Activated CD4-positive, alpha-beta T cell treated with anti-CD3 and anti-CD28 coated beads, Interleukin-2, Interleukin-6, amounts not matched to agents 100 ng/mL and 50 ng/mL, durations not matched to agents 16 hours and 8 hours (primary cell): ENCODE measurements at regions not wholly inside any gene's neighbourhood (a gene's known extent, or its start where the extent isn't known, plus 50 kb on each side); places are given as distances from the start of the nearest gene placed in this dataset.

Source experiments
- DNase-seq: peaks from one replicate; pipeline ENCODE4 v3.0.0-alpha.2; 2020

- DNase-seq = no peak
These were observed 88.1 kb downstream of the YTHDF1 start for GRCh38 chr20:63127700-63128364.

GRCh38 chr20:63126876-63127699, 88.8 kb downstream of the YTHDF1 start:
- no peak for DNase-seq

- DNase-seq = no peak
These were observed 89.9 kb downstream of the YTHDF1 start for GRCh38 chr20:63125838-63126601.

- no peak for DNase-seq
These were observed 90.4 kb downstream of the YTHDF1 start for GRCh38 chr20:63125581-63125837.

GRCh38 chr20:63124782-63125580, 91.0 kb downstream of the YTHDF1 start:
- DNase-seq = no peak

- no peak for DNase-seq
These were observed 91.7 kb downstream of the YTHDF1 start for GRCh38 chr20:63124092-63124781.

- DNase-seq = no peak
These were observed 92.6 kb downstream of the YTHDF1 start for GRCh38 chr20:63123331-63123741.

- DNase-seq = no peak
These were observed 93.3 kb downstream of the YTHDF1 start for GRCh38 chr20:63122626-63123025.

GRCh38 chr20:63121749-63122405, 94.1 kb downstream of the YTHDF1 start:
- DNase-seq = no peak

GRCh38 chr20:63121246-63121645, 94.7 kb downstream of the YTHDF1 start:
- DNase-seq = no peak

GRCh38 chr20:63120808-63121090, 95.2 kb downstream of the YTHDF1 start:
- no peak for DNase-seq

- DNase-seq = no peak
These were observed 95.7 kb downstream of the YTHDF1 start for GRCh38 chr20:63119963-63120807.

GRCh38 chr20:63119121-63119962, 96.6 kb downstream of the YTHDF1 start:
- no peak for DNase-seq

GRCh38 chr20:63118303-63119120, 97.4 kb downstream of the YTHDF1 start:
- DNase-seq = no peak

GRCh38 chr20:63117661-63118302, 98.1 kb downstream of the YTHDF1 start:
- no peak for DNase-seq

- DNase-seq = no peak
These were observed 98.8 kb downstream of the YTHDF1 start for GRCh38 chr20:63117151-63117550.

GRCh38 chr20:63116412-63117106, 99.4 kb downstream of the YTHDF1 start:
- DNase-seq = no peak
